Inflammatory macrophage (primary cell): ENCODE measurements at regions not wholly inside any gene's neighbourhood (a gene's known extent, or its start where the extent isn't known, plus 50 kb on each side); places are given as distances from the start of the nearest gene placed in this dataset.

ENCODE experiments used
- DNase-seq, 2 donors: peaks; one replicate each; pipeline ENCODE4 v3.0.0-alpha.2; 2020 to 2022

DNA sequence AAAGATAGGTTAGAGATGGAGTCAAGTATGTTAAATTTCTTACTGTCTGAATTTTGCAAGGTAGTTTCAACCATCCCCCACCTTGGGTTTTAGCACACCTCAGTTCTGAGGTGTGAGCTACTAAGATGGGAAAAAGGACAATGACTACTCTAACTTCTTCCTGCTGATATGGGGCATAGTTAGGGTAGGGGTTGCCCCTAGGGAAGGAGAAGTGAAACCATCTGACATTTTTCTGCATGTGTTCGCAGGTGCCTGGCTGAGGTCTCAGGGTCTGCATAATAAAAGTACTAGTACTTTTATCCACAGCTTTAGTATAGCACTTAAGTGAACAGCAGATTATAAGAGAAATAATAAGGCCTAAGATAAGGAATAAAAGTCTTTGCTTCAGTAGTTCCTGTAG lies 129.5 kb upstream of the CYSLTR1 start:
- no peak for DNase-seq

DNA sequence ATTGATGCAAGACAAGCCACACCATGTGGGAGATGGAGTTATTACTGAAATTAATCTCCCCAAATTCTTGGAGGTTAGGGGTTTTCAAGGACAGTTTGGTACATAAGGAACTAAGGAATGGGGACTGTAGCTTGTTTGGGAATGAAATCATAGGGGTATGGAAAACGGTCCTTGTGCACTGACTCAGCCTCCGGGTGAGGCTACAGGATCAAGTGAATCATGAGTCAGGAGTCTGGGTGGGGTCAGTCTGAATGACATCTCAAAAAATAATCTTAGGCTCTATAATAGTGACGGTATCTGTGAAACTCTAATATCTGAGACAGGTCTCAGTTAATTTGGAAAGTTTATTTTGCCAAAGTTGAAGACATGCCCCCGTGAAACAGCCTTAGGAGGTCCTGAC lies 128.5 kb upstream of the CYSLTR1 start:
- no peak for DNase-seq

DNA sequence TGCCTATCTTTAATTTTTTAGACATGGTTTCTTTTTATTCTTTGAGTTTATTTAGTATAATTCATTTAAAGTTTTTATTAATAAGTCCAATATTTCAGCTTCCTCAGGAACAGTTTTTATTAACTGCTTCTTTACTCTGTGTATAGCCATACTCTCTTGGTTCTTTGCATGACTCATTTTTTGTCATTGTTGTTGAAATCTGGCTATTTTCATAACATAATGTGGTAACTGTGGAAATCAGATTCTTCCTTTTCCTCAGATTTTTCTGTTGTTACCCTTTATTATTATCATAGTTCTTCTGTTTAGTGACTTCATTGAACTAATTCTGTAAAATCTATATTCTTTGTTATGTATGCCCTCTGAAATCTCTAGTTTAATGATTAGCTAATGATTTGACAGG lies 124.9 kb upstream of the CYSLTR1 start:
- no peak for DNase-seq

DNA sequence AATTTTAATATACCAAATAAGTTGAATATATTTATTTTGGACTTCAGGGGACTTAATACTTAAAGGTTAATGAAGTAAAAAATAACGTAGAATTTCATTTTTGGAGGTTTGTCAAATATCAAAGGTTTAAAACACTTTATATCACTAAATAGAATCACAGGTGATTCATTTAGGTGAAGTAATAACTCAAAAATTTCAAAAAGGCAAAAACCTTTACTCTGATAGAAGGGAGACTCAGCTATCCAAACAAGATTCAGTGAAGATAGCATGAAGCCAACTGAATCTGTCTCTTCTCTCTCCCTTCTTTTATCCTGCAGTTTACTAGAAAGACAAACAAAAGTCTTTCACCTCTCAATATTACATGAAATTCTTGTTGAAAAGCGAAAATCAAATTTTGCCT lies 110.2 kb upstream of the CYSLTR1 start:
- DNase-seq, result no peak

DNA sequence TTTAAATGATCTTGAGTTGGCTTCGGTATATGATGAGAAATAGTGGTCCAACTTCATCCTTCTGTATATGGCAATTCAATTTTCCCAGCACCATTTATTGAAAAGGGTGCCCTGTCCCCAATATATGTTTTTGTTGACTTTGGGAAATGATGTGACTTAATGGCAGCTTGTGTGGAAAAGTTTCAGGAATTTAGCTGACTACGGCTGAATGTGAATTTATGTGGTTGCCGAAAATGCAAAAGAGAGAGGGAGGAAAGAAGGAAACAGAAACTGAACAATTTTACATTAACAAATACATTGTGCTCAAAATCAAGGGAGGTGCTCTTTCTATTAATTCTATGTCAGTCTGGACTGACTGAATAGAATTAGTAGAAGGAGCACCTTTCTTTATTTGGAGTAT lies 101.8 kb upstream of the CYSLTR1 start:
- DNase-seq, result no peak

DNA sequence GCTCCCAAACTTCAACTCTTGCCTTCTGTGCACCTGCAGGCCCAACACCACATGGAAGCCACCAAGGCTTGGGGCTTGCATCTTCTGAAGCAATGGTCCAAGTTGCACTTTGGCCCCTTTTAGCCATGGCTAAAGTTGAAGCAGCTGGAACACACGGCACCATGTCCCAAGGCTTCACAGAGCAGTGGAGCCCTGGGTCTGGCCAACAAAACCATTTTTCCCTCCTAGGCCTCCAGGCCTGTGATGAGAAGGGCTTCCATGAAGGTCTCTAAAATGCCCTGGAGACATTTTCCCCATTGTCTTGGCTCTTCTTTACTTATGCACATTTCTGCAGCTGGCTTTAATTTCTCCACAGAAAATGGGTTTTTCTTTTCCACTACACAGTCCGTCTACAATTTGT lies 61.3 kb upstream of the CYSLTR1 start:
- DNase-seq, result no peak

DNA sequence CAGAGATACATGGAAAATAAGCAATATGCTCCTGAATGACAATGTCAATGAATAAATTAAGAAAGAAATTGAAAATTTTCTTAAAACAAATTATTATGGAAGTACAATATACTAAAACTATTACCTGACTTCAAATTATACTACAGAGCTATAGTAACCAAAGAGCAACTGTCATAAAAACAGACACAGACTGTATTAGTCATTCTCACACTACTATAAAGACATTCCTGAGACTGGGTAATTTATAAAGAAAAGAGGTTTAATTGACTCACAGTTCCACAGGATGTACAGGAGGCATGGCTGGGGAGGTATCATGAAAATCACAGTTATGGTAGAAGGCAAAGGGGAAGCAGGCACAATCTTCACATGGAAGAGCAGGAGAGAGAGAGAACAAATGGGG lies 60.0 kb upstream of the CYSLTR1 start:
- DNase-seq, result no peak

DNA sequence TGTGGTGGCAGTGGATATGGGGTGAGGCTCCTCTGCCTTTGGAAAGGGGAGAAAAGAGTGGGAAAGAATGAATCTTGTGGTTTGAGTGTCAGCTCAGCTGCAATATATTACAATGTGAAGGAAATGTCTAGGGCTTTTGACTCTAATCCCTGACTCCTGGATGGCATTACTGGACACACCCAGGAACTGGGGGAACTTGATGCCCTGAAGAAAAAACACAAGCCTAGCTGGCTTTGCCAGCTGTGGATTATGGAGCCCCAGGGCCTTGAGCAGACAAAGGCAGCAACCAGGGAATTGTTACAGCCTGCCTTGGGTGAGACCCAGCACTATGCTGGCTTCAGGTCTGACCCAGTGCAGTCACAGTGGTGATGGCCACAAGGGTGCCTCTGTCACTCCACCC lies 57.1 kb upstream of the CYSLTR1 start:
- no peak for DNase-seq

DNA sequence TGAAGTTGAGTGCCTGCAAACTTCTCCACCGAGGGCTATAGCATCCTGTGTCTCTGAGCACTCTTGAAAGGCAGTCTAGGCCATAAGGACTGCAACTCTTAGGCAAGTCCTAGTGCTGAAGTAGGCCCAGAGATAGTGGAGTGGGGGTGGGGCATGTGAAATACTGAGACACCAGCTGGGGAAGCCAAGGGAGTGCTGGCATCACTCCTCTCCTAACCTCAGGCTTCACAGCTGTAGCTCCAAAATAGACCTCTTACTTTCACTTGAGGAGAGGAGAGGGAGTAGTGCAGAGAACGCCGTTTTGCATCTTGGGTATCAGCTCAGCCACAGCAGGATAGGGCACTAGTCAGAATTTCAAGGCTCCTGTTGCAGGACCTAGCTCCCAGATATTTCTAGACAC lies 56.2 kb upstream of the CYSLTR1 start:
- DNase-seq, result no peak

DNA sequence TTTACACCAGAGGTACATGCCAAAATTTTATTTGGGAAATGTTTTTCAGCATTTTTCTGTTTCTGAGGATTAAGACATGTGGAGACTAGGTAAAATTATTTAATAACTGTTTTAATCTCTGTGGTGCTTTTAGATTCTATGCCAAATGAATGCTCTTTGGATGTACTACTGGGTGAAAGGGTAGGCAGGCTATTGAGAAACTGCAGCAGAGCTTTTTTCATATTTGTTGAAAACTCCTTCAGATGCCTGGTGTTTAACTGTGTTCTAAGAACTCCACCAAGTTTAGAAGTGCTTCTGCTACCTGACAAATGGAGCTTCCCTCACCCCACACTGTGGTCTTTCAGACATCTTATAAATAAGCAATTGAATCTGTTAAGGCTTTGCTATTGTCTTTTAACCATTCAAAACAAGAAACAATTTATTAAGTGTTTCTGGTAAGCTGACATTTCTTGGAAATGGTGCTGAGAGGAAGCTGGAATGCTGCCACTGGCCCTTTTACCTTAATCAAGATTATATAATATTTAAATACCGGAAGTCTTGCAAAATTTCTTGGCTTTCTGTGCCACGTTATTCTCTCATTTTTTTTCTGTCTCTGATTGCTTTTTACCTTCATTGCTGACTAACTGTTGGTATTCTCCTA lies 51.2 kb upstream of the CYSLTR1 start:
- no peak for DNase-seq
